ENCODE measurements at regions not wholly inside any gene's neighbourhood (a gene's known extent, or its start where the extent isn't known, plus 50 kb on each side); places are given as distances from the start of the nearest gene placed in this dataset.

GRCh38 chr5:4124221-4124970 lies 528.8 kb downstream of the IRX1 start:
- DNase-seq, result peak; percentile 20

- no peak for DNase-seq
Measured at GRCh38 chr5:4128994-4129393, 533.4 kb downstream of the IRX1 start.

GRCh38 chr5:4129523-4129922 lies 533.9 kb downstream of the IRX1 start:
- no peak for DNase-seq

- no peak for DNase-seq
Measured at GRCh38 chr5:4130819-4131218, 535.2 kb downstream of the IRX1 start.

- no peak for DNase-seq
Measured at GRCh38 chr5:4137781-4138180, 542.1 kb downstream of the IRX1 start.

GRCh38 chr5:4142842-4143241 lies 547.2 kb downstream of the IRX1 start:
- DNase-seq, result no peak

GRCh38 chr5:4144411-4145007 lies 548.9 kb downstream of the IRX1 start:
- no peak for DNase-seq

- peak; percentile 68 for DNase-seq
Measured at GRCh38 chr5:4145511-4145910, 549.9 kb downstream of the IRX1 start.

GRCh38 chr5:4148009-4148408 lies 552.4 kb downstream of the IRX1 start:
- DNase-seq, result no peak

GRCh38 chr5:4150067-4150466 lies 554.4 kb downstream of the IRX1 start:
- DNase-seq, result no peak

- DNase-seq, result no peak
Measured at GRCh38 chr5:4156153-4156552, 560.5 kb downstream of the IRX1 start.

- no peak for DNase-seq
Measured at GRCh38 chr5:4156889-4157288, 561.3 kb downstream of the IRX1 start.

- no peak for DNase-seq
Measured at GRCh38 chr5:4158750-4159447, 563.3 kb downstream of the IRX1 start.

- no peak for DNase-seq
Measured at GRCh38 chr5:4159681-4160080, 564.0 kb downstream of the IRX1 start.

- DNase-seq, result no peak
Measured at GRCh38 chr5:4164167-4164566, 568.5 kb downstream of the IRX1 start.

- DNase-seq, result no peak
Measured at GRCh38 chr5:4180703-4181102, 585.1 kb downstream of the IRX1 start.

GRCh38 chr5:4182144-4182543 lies 586.5 kb downstream of the IRX1 start:
- DNase-seq, result no peak

GRCh38 chr5:4185127-4185526 lies 589.5 kb downstream of the IRX1 start:
- no peak for DNase-seq

- no peak for DNase-seq
Measured at GRCh38 chr5:4188704-4189103, 593.1 kb downstream of the IRX1 start.

GRCh38 chr5:4189317-4189716 lies 593.7 kb downstream of the IRX1 start:
- DNase-seq, result no peak

GRCh38 chr5:4191041-4191440 lies 595.4 kb downstream of the IRX1 start:
- DNase-seq, result no peak

GRCh38 chr5:4191703-4192102 lies 596.1 kb downstream of the IRX1 start:
- DNase-seq, result no peak

- no peak for DNase-seq
Measured at GRCh38 chr5:4192111-4192510, 596.5 kb downstream of the IRX1 start.

GRCh38 chr5:4196744-4197143 lies 601.1 kb downstream of the IRX1 start:
- no peak for DNase-seq
